D721Med (cell line): ENCODE measurements at regions not wholly inside any gene's neighbourhood (a gene's known extent, or its start where the extent isn't known, plus 50 kb on each side); places are given as distances from the start of the nearest gene placed in this dataset.

ENCODE experiments used
- DNase-seq: peaks from one replicate; pipeline ENCODE4 v3.0.0; 2011; ENCODE audit warnings: low spot score; ENCODE audit not compliant: insufficient read length
- FAIRE-seq: peaks from 2 replicates; lab custom pipeline; 2011; peaks lifted over from hg19 to GRCh38; lab: Jason Lieb, UNC
- CTCF ChIP-seq: IDR thresholded peaks from 2 replicates; pipeline ENCODE4 v1.5.1; 2012; ENCODE audit warnings: mild to moderate bottlenecking, control low read depth; ENCODE audit not compliant: insufficient read depth; ENCODE audit errors: missing control alignments

GRCh38 chr3:10676905-10677304, 139.1 kb upstream of the SLC6A11 start:
- TF ChIP-seq CTCF, result no peak
- FAIRE-seq, result no peak

GRCh38 chr3:10678796-10679376, 137.1 kb upstream of the SLC6A11 start:
- DNase-seq, result no peak
- no peak for FAIRE-seq
- no peak for TF ChIP-seq CTCF

More at GRCh38 chr3:10676905-10677304, 139.1 kb upstream of the SLC6A11 start:
- no peak for DNase-seq

- DNase-seq, result no peak
- no peak for TF ChIP-seq CTCF
These were observed 135.2 kb upstream of the SLC6A11 start for GRCh38 chr3:10680796-10681195.

GRCh38 chr3:10682692-10683091, 133.3 kb upstream of the SLC6A11 start:
- FAIRE-seq, result no peak
- no peak for TF ChIP-seq CTCF
- no peak for DNase-seq

More at GRCh38 chr3:10680796-10681195, 135.2 kb upstream of the SLC6A11 start:
- FAIRE-seq, result no peak

GRCh38 chr3:10683106-10683505, 132.9 kb upstream of the SLC6A11 start:
- no peak for TF ChIP-seq CTCF
- FAIRE-seq (no peak), DNase-seq (no peak)

GRCh38 chr3:10688126-10688525, 127.9 kb upstream of the SLC6A11 start:
- FAIRE-seq (no peak), DNase-seq (no peak)
- no peak for TF ChIP-seq CTCF

GRCh38 chr3:10688548-10689172, 127.4 kb upstream of the SLC6A11 start:
- DNase-seq (no peak), FAIRE-seq (no peak)
- no peak for TF ChIP-seq CTCF
